HG02588 (cell line): ENCODE measurements at regions not wholly inside any gene's neighbourhood (a gene's known extent, or its start where the extent isn't known, plus 50 kb on each side); places are given as distances from the start of the nearest gene placed in this dataset.

Experiments
- ATAC-seq: cut with Tn5 transposase; IDR thresholded peaks from one replicate; pipeline ENCODE4 v1.9.1; 2021; ENCODE audit warnings: mild to moderate bottlenecking, moderate library complexity; ENCODE audit not compliant: unreplicated experiment

GRCh38 chr3:34008836-34009809 is 210.7 kb downstream of the PDCD6IP start:
- ATAC-seq, result no peak

DNA sequence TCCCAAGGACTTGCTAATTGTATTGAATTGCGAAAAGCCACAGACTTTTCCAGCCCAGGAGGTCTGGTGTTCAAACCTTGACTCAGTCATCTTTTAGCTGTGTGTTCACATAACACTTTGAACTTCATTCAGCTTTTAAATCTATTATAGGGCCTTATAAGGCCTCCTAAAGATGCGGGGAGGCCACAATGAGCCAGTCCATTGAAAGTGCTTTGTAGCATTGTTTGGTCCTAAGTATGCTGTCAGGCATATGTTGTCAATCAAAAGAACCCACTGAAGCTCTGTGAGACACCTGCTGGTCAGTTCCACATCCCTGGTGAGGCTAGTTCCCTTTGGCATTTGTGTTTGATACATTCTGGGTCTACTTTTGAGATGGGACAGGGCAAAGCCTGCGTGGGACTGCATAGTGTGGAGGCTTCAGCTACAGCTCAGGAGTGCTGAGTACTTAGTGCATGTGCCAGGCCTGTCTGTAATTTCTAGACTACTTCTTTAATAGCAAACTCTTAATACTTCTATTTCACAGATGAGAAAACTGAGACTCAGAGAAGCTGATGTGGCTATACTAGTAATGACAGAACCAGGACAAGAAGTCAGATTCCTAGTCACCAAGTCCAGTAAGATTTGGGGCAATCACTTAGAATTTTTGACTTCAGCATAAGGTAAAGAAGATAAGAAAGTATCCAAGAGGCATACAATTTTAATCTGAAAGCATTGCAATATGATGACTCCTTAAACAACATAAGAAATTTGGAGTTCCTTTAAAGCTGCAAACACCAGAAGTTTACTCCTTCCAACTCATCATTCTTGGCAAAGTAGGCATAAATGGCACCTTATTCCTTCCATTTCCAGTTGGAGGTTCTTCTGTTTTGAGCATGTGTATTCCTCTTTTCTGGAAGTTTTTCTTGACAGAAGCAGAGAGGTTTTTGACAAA is 213.0 kb downstream of the PDCD6IP start:
- ATAC-seq, result no peak

DNA sequence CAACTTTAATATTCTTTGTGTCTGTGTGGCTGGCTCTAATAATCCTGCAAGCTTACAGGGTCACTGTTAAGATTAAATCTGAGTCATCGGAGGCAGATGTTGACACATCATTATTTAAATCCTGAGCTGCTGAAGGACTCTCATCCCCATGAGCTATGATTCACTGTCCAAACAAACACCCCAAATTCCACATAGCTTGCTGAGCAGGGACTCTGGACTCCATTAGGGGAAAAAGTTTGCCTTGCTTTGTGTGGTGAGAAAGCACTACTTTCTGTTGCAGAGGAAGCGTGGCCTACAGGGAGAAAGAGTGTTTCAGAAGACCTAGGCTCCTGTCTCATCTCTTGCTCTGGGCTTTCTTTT is 213.7 kb downstream of the PDCD6IP start:
- no peak for ATAC-seq

DNA sequence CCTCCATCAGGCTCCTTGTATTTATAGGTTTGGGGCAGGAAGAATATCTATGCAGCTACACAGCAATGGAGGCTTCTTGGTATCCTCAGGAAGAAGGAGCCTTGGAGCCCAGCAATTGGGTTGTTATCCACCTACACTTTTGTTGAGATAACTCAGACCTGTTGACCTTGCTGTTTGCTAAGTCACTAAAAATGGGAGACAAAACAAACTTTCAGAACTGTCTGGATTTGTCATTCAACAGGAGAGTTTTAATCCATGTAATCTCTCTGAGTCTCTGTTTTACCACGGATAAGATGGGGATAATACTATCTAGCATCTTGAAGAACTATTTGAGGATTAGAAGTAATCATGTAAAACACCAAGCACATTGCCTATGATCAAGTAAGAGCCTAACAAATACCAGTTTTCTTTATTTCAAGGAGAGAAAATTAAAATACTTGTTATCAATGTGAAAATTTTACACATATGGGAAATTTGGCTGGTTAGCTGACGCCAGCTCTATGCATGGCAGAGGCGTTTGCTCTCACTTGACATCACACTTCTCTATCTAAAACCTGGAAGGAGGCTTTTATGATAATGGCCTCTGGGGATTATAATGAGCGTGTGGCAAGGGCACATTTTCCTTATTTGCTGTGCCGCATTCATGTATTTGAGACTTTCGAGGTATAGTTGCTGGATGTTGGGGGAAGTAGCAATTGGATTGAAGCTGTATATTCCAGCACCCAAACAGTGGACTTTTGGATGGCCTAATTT is 215.6 kb downstream of the PDCD6IP start:
- no peak for ATAC-seq

- ATAC-seq, result no peak
These were observed 217.0 kb downstream of the PDCD6IP start for GRCh38 chr3:34015204-34016142.

DNA sequence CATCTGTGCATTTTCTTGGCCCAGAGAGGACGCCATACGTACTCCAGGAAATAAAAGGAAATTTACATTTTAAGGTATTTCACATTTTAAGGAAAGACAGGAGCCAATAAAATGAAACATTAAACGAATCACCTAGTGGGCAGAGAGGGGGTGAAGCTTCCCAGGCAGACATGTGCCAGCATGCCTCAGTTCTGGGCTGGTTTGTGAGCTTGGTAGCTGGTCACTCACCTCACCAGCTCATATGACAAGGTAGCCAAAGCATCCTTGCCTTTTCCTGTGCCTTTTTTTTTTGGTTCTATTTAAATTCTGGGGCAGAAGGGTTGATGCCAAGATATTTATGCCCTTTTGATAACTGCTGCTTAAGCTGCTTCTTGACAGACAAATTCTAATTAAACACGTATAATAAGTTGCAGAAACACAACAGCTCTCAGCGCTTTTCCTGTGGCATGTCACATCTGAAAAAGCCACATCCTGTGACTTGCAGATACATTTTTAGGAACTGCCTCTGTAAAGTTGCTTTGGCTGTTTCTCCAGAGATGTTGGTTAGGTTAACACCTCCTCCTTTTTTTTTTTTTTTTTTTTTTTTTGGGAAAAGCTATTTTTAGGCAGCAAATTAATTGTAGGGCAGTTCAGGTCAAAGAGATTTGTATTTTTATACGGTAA is 218.6 kb downstream of the PDCD6IP start:
- ATAC-seq, result no peak

DNA sequence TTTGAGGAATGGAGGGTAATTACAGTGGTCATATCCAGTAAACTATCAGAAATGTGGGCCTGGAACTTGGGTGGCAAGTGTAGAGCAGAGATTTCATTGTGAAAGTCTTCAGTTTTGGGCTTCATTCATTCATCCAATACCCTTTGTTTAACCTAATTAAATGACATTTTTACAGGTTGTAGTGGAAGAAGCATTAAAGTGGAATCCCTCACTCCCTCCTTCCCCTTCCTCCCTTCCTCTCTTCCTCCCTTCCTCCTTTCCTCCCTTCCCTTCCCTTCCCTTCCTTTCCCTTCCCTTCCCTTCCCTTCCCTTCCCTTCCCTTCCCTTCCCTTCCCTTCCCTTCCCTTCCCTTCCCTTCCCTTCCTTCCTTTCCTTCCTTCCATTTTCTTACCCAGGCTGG is 219.3 kb downstream of the PDCD6IP start:
- no peak for ATAC-seq

GRCh38 chr3:34019158-34019557 is 220.7 kb downstream of the PDCD6IP start:
- ATAC-seq, result no peak

GRCh38 chr3:34020170-34020569 is 221.7 kb downstream of the PDCD6IP start:
- ATAC-seq, result no peak

DNA sequence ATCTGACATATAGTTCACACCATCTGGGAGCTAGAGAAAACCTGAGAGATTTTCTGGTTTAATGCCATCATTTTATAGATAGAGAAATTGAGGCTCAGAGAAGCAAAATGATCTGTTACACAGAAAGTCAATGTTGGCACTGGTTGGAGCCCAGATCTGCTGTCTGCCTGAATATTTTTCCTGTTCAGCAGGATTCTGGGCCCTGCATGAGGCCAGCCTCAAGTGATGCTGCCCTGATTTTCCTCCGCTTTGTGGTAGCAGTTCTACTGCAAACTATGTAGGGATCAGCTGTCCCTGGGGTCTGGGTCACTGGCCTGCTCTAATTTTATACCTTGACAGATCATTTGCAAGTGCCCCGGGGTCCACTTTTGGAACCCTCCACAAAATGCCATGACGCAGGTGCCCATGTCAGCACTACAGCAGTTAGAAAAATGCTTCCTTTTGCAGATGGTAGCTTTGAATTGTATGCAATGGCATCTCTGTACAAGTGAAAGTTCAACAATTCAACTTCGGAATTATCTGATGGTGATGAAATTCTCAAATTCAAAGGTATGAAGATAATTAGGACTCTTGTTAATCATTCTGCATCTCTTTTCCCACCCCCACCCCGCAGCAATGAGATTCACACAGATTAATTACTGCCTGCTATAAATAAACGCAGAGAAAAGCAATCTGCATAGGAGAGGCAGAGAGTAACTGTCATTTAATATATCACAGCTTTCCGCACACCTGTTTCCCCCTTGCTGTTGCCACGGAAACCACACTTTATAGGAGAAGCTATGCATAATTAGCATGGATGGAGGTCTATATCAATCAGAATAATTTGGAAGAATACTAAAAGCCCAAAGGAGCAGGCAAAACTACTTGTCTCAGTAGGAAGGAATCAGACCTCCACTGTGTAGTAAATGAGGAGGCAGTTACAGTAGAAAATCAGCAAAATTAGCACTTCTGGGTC is 222.6 kb downstream of the PDCD6IP start:
- ATAC-seq, result no peak

DNA sequence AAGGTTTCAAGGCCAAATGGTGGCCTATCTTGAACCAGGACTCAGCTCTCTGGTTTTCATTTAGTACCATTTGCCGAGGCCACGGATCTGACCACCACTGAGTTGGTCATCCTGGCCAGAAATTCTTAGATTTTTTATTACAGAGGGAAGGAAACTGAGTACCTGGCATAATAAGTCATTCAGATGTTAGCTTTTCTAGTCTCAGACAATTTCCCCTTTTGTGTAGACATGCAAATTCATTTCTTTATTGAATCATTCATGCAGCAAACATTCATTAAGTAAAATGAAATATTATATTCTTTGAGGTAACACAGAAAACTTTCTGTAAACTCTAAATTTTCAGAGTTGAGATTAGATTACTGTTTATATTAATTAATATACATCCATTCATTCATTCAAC is 223.7 kb downstream of the PDCD6IP start:
- no peak for ATAC-seq

GRCh38 chr3:34024447-34025240 is 226.2 kb downstream of the PDCD6IP start:
- no peak for ATAC-seq

DNA sequence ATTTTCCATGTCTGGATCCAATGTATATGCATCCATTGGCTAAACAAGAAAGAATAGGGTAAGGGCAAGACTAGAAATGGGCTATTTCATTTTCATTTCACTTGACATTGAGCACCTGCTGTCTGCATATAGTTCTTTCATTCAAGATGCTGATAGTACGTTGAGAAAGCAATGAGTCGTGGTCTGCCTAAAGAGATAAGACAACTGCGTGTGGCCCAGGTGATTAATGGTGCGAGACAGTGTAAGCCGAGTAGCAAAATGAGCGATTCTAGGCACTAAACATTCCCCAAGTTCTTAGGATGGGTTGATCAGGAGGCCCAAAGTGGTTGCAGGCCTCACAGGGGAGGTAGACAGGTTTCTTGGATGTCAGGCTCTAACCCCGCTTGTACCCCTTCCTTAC is 235.4 kb downstream of the PDCD6IP start:
- no peak for ATAC-seq

GRCh38 chr3:34034840-34035239 is 236.4 kb downstream of the PDCD6IP start:
- ATAC-seq, result no peak

GRCh38 chr3:34035775-34036174 is 237.3 kb downstream of the PDCD6IP start:
- no peak for ATAC-seq

DNA sequence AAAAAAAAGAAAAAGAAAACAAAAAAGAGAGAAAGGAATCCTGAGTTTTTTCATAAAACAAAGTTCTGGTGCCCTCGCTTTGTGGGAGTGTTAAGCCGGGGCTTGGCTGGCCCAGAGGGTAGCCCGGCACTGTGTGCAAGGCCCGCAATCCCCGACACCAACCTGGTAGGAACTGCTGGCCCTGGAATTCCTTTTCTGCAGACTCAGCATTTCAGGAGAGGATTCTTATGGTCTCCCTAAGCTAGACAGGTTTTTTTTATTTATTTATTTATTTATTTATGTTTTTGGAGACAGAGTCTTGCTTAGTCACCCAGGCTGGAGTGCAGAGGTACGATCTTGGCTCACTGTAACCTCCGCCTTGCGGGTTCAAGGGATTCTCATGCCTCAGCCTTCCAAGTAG is 238.8 kb downstream of the PDCD6IP start:
- no peak for ATAC-seq

- no peak for ATAC-seq
These were observed 239.7 kb downstream of the PDCD6IP start for GRCh38 chr3:34038131-34038530.
